Spleen (tissue), 7 donors: ENCODE measurements at regions not wholly inside any gene's neighbourhood (a gene's known extent, or its start where the extent isn't known, plus 50 kb on each side); places are given as distances from the start of the nearest gene placed in this dataset.

Experiments
- POLR2A ChIP-seq, 3 donors: fragments of 450-650 bp; IDR thresholded peaks; one replicate each; pipeline ENCODE4 v1.5.1; 2017; ENCODE audit warnings: antibody characterized with exemption in 3 of 3, mild to moderate bottlenecking in 1 of 3
- TF ChIP-seq, protein P1 (sequence below), 11 experiments: fragments of 200-600 bp in 7 of 11; fragments of 450-650 bp in 4 of 11; sonication (generic) in 4 of 11; IDR thresholded peaks in 8 of 11; conservative IDR thresholded peaks in 3 of 11; 1 replicate in 7 of 11; 2 replicates in 4 of 11; pipeline versions ENCODE4 v1.4.0 to v1.8.0; 2016 to 2021; ENCODE audit warnings: antibody characterized with exemption in 11 of 11, inconsistent platforms in 4 of 11, mild to moderate bottlenecking in 1 of 11
- donor health status: DM: no; HTN: no; CAD: no; lungs with moderate emphysema.
- donor health status: DM: no; HTN: no; CAD: no.
- donor health status: DM: no; HTN: no; CAD: no.

DNA sequence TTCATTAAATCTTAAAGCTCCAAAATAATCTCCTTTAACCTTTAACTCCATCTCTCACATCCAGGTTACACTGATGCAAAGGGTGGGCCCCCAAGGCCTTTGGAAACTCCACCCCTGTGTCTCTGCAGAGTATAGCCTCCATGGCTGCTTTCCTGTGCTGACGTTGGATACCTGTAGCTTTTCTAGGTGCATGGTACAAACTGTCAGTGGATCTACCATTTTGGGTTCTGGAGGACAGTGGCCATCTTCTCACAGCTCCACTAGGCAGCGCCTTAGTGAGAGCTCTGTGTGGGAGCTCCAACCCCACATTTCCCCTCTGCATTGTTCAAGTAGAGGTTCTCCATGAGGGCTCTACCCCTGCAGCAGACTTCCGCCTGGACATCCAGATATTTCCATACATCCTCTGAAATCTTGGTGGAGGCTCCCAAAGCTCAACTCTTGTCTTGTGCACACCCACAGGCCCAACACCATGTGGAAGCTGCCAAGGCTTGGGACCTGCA, 162.2 kb downstream of the RASSF9 start:
- TF ChIP-seq POLR2A (IDR thresholded peaks at IDR 0.05), result no peak
- TF ChIP-seq, protein P1, sequence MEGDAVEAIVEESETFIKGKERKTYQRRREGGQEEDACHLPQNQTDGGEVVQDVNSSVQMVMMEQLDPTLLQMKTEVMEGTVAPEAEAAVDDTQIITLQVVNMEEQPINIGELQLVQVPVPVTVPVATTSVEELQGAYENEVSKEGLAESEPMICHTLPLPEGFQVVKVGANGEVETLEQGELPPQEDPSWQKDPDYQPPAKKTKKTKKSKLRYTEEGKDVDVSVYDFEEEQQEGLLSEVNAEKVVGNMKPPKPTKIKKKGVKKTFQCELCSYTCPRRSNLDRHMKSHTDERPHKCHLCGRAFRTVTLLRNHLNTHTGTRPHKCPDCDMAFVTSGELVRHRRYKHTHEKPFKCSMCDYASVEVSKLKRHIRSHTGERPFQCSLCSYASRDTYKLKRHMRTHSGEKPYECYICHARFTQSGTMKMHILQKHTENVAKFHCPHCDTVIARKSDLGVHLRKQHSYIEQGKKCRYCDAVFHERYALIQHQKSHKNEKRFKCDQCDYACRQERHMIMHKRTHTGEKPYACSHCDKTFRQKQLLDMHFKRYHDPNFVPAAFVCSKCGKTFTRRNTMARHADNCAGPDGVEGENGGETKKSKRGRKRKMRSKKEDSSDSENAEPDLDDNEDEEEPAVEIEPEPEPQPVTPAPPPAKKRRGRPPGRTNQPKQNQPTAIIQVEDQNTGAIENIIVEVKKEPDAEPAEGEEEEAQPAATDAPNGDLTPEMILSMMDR (IDR thresholded peaks at IDR 0.05 in 8 of 11, conservative IDR thresholded peaks at IDR 0.05 in 3 of 11), result no peak
